ENCODE measurements at regions not wholly inside any gene's neighbourhood (a gene's known extent, or its start where the extent isn't known, plus 50 kb on each side); places are given as distances from the start of the nearest gene placed in this dataset.

GRCh38 chr9:90956026-90956810 lies 154.6 kb downstream of the SYK start:
- Histone ChIP-seq H3K4me2 (replicated peaks; ENCODE audit: low read depth, low read length, poor library complexity, severe bottlenecking) (no peak overlapping the region), H3K79me2 (ENCODE audit: control insufficient read depth, insufficient read depth, low read length) (no peaks in the 10 kb centered on the region), H3K4me3 (ENCODE audit: control extremely low read depth in 1 of 5, extremely low read depth in 1 of 5, insufficient read depth in 1 of 5, low read depth in 2 of 5, low read length in 4 of 5) (no peak overlapping the region), H3K36me3 (replicated peaks in 1 of 2; ENCODE audit: control extremely low read depth in 1 of 2, control insufficient read depth in 1 of 2, extremely low read depth in 1 of 2, insufficient read depth in 2 of 2, low read length in 1 of 2) (no peaks in the 10 kb centered on the region), H3K27me3 (replicated peaks in 1 of 4; ENCODE audit: control extremely low read depth in 1 of 4, control insufficient read depth in 3 of 4, insufficient read depth in 4 of 4, low read length in 3 of 4) (peaks cover 0 to 6% (median 0%) of the 10 kb centered on the region in 4 experiments), H3K9me3 (ENCODE audit: control extremely low read depth in 1 of 3, control insufficient read depth in 2 of 3, insufficient read depth in 1 of 3, low read length in 2 of 3) (no peaks in the 10 kb centered on the region), H3K9ac (ENCODE audit: low read length) (no peak overlapping the region), H4K20me1 (ENCODE audit: control insufficient read depth, insufficient read depth, low read length, poor library complexity, severe bottlenecking) (no peaks in the 10 kb centered on the region), H3K27ac (ENCODE audit: low read length in 2 of 2) (no peak overlapping the region), H2AFZ (ENCODE audit: insufficient read depth, low read depth, low read length, poor library complexity, severe bottlenecking) (no peak overlapping the region), H3K4me1 (ENCODE audit: control insufficient read depth in 2 of 2, insufficient read depth in 2 of 2, low read length in 2 of 2) (no peaks in the 10 kb centered on the region)
- TF ChIP-seq EZH2 (IDR thresholded peaks at IDR 0.05; ENCODE audit: borderline replicate concordance, insufficient read depth, low read depth, low read length, poor library complexity, severe bottlenecking): no peak
- no peak for TF ChIP-seq CTCF (IDR thresholded peaks at IDR 0.05)
- H3K4me3 Mint-ChIP-seq: no peak overlapping the region
- intact Hi-C loops (cut with micrococcal nuclease): no loop called here
- DNase-seq (no peak), ATAC-seq (ENCODE audit: low read depth) (no peak)
- ChIA-PET POLR2A (no interaction called here), CTCF (interaction anchor here (1.2 kb wide), 1 partner anchor 41 kb away, joined by 3 read pairs; no protein-coding TSS in a partner anchor)
- no peaks in the 10 kb centered on the region for H3K4me1 Mint-ChIP-seq
- WGBS (ENCODE audit: insufficient coverage): 87% methylated on average over 9 of the region's 9 CpGs
- H3K27me3 Mint-ChIP-seq: peaks cover 51% of the 10 kb centered on the region
- no peaks in the 10 kb centered on the region for H3K9me3 Mint-ChIP-seq (ENCODE audit: insufficient read depth)
- H3K27ac Mint-ChIP-seq: no peak overlapping the region

- WGBS (ENCODE audit: insufficient coverage): 70% methylated on average over 2 of the region's 2 CpGs
- H3K4me3 Mint-ChIP-seq: no peak overlapping the region
- CTCF ChIA-PET: no interaction called here
- no peak for DNase-seq
- H3K27me3 Mint-ChIP-seq: peaks cover 62% of the 10 kb centered on the region
- Histone ChIP-seq H3K4me2 (replicated peaks; ENCODE audit: low read depth, low read length, poor library complexity, severe bottlenecking) (no peak overlapping the region), H3K79me2 (ENCODE audit: control insufficient read depth, insufficient read depth, low read length) (no peaks in the 10 kb centered on the region), H3K9me3 (ENCODE audit: control extremely low read depth in 1 of 3, control insufficient read depth in 2 of 3, insufficient read depth in 1 of 3, low read length in 2 of 3) (peaks cover 0 to 2% (median 0%) of the 10 kb centered on the region in 3 donors), H3K36me3 (replicated peaks in 1 of 2; ENCODE audit: control extremely low read depth in 1 of 2, control insufficient read depth in 1 of 2, extremely low read depth in 1 of 2, insufficient read depth in 2 of 2, low read length in 1 of 2) (no peaks in the 10 kb centered on the region), H3K27ac (ENCODE audit: low read length in 2 of 2) (no peak overlapping the region), H3K27me3 (replicated peaks in 1 of 4; ENCODE audit: control extremely low read depth in 1 of 4, control insufficient read depth in 3 of 4, insufficient read depth in 4 of 4, low read length in 3 of 4) (peaks cover 0 to 9% (median 0%) of the 10 kb centered on the region in 4 experiments), H3K4me1 (ENCODE audit: control insufficient read depth in 2 of 2, insufficient read depth in 2 of 2, low read length in 2 of 2) (no peaks in the 10 kb centered on the region), H3K4me3 (ENCODE audit: control extremely low read depth in 1 of 5, extremely low read depth in 1 of 5, insufficient read depth in 1 of 5, low read depth in 2 of 5, low read length in 4 of 5) (no peak overlapping the region), H4K20me1 (ENCODE audit: control insufficient read depth, insufficient read depth, low read length, poor library complexity, severe bottlenecking) (no peaks in the 10 kb centered on the region), H3K9ac (ENCODE audit: low read length) (no peak overlapping the region), H2AFZ (ENCODE audit: insufficient read depth, low read depth, low read length, poor library complexity, severe bottlenecking) (no peak overlapping the region)
- no peaks in the 10 kb centered on the region for H3K4me1 Mint-ChIP-seq
- H3K27ac Mint-ChIP-seq: no peak overlapping the region
- POLR2A ChIA-PET: no interaction called here
- ATAC-seq (ENCODE audit: low read depth): no peak
- intact Hi-C loops (cut with micrococcal nuclease): no loop called here
- H3K9me3 Mint-ChIP-seq (ENCODE audit: insufficient read depth): no peaks in the 10 kb centered on the region
- no peak for TF ChIP-seq EZH2 (IDR thresholded peaks at IDR 0.05; ENCODE audit: borderline replicate concordance, insufficient read depth, low read depth, low read length, poor library complexity, severe bottlenecking)
- TF ChIP-seq CTCF (IDR thresholded peaks at IDR 0.05): no peak
Observed at GRCh38 chr9:90958328-90958727, 156.7 kb downstream of the SYK start.
